T-helper 1 cell treated with Interleukin-12 subunit alpha and Interleukin-12 subunit beta and Interleukin-4 antibody, amounts not matched to agents 30 ng/mL and 1 ng/mL, for 36 hours (primary cell): ENCODE measurements at regions not wholly inside any gene's neighbourhood (a gene's known extent, or its start where the extent isn't known, plus 50 kb on each side); places are given as distances from the start of the nearest gene placed in this dataset.

ENCODE experiments used
- intact Hi-C: fragments of 100-400 bp; cut with micrococcal nuclease; formaldehyde crosslinking; loops from one replicate; pipeline ENCODE4 v1.15.1; 2024

GRCh38 chr2:156837635-156838370, 401.6 kb downstream of the GPD2 start:
- intact Hi-C loops = no loop called here

DNA sequence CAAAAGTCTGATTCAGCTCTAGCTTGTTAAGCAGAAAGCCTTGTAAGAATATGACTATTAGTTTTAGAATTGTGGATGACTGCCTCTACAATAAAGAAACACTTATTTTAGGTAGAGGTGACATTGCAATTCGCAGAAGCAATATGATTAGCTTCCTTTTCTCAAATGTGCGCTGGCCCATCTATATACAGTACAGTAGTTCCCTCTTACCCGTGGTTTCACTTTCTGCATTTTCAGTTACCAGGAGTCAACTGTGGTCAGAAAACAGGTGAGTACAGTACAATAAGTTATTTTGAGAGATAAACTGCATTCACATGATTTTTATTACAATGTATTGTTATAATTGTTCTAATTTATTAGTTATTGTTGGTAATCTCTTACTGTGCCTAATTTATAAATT, 405.1 kb downstream of the GPD2 start:
- intact Hi-C loops = no loop called here

DNA sequence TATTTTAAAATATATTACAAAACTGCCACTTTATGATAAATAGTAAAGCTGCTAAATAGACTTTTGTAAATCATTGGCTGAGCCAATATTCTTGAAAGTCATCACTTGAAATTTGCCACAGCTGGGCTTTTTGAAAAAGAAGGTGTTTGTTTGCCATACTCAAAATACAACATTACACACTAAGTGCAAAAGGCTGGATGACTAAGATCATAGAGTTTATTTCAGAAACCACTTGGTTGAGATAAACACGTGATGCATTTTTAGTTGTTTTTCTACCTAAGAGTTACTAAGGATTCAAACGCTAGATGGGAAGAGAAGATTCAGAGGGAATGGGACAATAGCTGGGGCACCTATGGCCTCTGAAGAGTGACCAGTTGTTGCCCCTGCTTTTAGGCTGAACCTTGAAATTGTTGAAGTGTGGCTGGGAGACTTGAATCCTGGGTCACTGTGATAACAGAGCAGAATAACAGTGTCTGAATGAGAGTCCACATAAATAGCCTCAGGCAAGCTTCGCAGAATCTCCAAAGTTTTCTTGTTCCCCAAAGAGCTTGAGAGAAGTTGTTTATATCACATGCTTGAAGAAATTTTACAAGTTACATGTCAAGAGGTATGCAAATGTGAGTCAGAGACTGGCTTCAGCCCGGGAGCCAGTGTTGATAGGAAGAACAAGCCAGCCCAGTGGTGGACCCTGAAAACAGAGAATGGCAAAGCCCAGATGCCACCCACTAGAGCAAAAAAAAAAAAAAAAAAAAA, 409.8 kb downstream of the GPD2 start:
- intact Hi-C loops = no loop called here

GRCh38 chr2:156852210-156852609, 405.3 kb upstream of the GALNT5 start:
- intact Hi-C loops = no loop called here

DNA sequence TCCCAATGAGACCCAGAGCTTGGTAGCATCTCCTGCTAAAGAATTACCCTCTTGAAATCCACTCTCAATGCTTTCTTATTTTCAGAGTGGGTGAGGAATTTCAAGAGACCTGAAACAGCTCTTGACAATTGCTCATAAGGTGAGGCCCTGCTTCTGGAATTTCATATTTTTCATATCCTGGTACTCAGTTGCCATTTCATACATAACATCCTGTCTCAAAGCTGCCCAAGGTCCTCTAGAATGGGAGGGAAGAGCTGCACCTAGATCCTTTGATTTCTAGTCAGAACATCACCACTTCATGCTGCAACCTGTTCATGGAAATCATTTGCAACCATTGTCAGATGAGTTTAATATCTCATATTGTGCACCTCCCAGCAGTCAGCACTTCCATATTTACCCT, 404.8 kb upstream of the GALNT5 start:
- intact Hi-C loops = no loop called here

GRCh38 chr2:156864325-156864724, 393.2 kb upstream of the GALNT5 start:
- intact Hi-C loops = no loop called here

GRCh38 chr2:156864753-156865152, 392.8 kb upstream of the GALNT5 start:
- intact Hi-C loops = no loop called here

GRCh38 chr2:156867201-156867600, 390.3 kb upstream of the GALNT5 start:
- intact Hi-C loops = no loop called here

- intact Hi-C loops = no loop called here
These were observed 382.8 kb upstream of the GALNT5 start for GRCh38 chr2:156874707-156875106.

DNA sequence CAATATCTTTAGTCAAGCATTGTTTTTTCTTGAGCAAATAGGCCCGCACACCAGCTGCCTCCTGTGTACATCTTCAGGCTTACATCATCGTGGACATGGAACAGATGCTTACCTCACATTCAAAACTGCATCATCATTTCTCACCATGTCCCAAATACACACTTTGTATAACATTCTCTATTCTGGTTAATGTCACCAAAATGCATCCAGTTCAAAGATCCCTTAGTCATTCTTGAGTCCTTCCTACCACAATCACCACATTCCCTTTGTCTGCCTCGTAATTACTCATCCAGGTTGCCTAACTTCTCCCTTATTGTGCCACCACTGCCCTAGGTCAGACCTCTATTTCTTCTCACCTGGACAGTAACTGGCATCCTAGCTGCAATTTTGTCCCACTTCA, 373.7 kb upstream of the GALNT5 start:
- intact Hi-C loops = no loop called here

DNA sequence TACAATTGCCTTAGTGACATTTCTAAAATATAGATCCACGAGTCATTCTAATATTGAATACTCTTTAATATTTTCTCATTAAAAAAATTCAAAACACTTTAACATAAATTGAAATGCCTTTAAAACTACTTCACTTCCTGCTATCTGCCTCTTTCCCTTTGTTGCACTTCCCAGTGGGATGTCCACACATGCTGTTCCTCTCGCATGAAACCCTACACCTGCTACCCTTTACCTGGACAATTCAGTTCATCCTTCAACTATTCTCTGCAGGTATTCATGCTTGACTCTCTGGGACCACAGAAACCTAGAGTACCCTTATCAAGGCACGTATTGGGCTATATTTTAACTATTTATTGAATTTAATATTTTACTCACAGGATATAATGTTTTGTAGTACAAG, 373.3 kb upstream of the GALNT5 start:
- intact Hi-C loops = no loop called here

- intact Hi-C loops = loop anchor here (5.0 to 10.0 kb wide), 4 partner anchors 303 to 823 kb away; partner anchors contain the start of gene GPD2
These were observed 366.9 kb upstream of the GALNT5 start for GRCh38 chr2:156890529-156891148.

DNA sequence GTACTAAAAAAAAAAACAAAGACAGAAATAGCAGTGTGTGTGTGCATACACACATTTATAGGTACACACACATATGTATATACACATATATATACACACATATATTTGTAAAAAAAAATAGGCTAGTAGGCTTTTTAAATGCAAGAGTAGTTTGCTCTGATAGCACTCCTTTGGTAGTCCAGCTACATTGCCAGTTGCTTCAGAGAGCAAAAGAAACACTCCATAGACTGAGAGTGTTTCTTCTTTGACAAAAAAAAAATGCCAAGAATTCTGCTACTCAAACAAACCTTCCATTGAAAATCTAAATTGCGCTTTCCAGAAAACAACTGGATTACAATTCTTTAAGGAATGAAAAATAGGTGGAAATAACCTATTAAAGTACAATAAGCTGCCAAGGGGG, 365.9 kb upstream of the GALNT5 start:
- intact Hi-C loops = loop anchor here (1.0 to 10.0 kb wide), 7 partner anchors 303 to 1513 kb away; partner anchors contain the start of gene GPD2

- intact Hi-C loops = loop anchor here (1.0 to 10.0 kb wide), 7 partner anchors 302 to 1514 kb away; partner anchors contain the start of gene GPD2
These were observed 364.8 kb upstream of the GALNT5 start for GRCh38 chr2:156892467-156893281.

DNA sequence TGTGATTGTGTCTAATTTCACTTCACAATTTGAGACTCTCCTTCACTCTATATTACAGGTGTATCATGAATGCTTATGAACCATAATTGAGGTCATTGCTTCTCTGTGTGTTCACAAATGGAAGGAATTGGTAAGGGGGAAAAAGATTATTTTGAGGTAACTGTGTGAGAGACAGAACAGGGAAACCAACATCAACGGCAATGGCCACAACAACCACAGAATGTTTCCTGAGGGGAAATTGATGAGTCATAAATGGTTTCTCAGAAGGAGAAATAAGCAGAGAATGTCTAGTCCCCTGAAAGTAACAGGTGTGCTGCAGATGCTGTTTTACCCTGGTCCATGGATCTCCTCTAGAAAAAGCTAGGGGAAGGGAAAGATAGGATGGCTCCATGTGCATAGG, 361.2 kb upstream of the GALNT5 start:
- intact Hi-C loops = loop anchor here (10.0 kb wide), 2 partner anchors 461 to 491 kb away; partner anchors contain the start of gene GPD2

DNA sequence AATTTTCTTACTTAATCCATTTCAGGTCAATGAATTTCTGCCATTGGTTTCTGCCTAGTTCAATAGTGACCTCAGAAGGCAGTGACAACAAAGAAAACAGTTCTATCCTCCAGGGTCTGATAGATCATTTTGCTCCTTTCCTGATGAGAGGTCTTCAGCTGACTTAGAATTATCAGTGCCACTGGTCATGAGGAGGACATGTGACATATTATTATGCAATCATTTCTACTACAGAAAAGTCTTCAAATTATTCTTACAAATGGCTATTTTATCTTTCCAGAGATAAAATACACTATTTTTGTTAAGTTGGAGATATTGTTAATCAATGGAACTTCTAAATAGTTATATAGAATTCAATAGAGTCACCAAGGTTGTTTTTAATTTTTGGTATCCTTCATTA, 360.0 kb upstream of the GALNT5 start:
- intact Hi-C loops = loop anchor here (10.0 kb wide), 2 partner anchors 463 to 493 kb away; partner anchors contain the start of gene GPD2

DNA sequence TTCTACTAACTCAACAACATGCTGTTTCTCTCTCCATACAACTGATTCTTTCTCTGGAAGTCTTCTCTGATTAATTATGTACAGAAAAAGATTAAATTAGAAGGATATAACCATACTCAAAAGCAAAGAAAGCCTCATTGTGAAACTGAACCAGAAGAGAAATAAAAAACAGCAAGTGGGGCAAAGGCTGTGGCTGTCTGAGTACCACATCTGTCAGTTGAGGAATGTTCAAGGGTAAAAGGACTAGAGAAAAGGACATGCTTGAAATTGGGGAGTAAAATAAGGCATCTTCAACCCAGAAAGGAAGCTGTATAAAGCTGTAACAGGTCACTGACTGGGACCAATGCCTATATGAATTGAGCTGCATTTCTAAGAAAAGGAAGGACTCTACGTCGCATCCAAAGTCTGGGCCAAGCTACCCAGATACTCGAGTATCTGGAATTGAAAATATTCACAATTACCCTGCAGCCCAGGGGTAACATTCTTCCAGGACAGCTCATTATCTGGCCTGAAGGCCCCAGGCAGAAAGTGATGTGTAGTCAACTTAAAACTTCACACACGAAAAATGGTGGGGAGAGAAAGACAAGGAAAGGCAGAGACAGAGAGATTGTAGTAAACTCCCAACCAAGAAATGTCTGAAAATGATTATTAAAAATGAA, 356.0 kb upstream of the GALNT5 start:
- intact Hi-C loops = no loop called here

DNA sequence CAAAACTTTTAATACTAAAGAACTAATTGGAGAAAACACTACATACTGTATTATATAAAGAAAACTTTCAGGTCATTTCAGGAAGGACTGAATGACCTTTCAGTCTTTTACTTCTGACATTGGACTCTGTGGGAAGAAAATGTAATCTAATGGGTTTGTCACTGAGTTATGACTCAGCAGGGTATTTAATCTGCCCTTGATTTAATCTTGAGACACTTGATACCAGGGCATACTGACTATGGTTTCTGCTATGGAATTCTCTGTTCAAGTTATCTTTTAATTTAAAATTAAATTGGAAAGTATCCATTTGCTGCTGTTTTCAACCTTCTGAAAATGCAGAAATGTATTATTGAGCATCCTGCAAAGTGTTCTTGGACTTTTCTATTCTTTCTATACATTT, 354.2 kb upstream of the GALNT5 start:
- intact Hi-C loops = no loop called here

- intact Hi-C loops = no loop called here
These were observed 349.7 kb upstream of the GALNT5 start for GRCh38 chr2:156907806-156908205.

GRCh38 chr2:156908825-156909224, 348.7 kb upstream of the GALNT5 start:
- intact Hi-C loops = no loop called here

DNA sequence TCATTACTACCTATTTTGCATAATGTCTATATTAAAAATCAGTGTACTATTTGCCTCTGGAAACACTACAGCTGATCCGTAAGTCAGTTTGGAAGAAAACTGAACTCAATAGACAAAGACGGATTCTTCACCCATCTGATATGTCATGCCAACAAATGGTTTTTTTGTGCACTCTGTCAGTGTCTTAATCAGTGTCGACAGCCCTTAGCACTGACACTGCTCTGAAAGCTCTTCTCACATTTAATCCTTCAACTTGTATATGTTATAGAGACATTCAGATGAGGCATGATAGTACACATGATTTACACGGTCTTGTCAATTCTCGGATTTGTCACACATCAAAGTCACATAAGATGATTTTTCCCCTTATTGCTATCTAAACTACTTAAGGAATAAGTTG, 347.5 kb upstream of the GALNT5 start:
- intact Hi-C loops = no loop called here
